H1 (cell line): ENCODE measurements at regions not wholly inside any gene's neighbourhood (a gene's known extent, or its start where the extent isn't known, plus 50 kb on each side); places are given as distances from the start of the nearest gene placed in this dataset.

Source experiments
- CTCF ChIA-PET: fragments of 300-600 bp; sonication (Branson Sonifier 250); formaldehyde crosslinking; loops from one replicate; lab custom pipeline; 2021; ENCODE audit not compliant: partially characterized antibody; lab: Charles Lee
- POLR2A ChIA-PET: fragments of 300-600 bp; sonication (Branson Sonifier 250); formaldehyde crosslinking; loops from one replicate; lab custom pipeline; 2021; ENCODE audit warnings: inconsistent platforms; ENCODE audit not compliant: partially characterized antibody; lab: Charles Lee
- DNase-seq, 2 experiments: peaks; one replicate each; pipeline versions ENCODE4 v3.0.0 to v3.0.0-alpha.2; 2010 to 2022; ENCODE audit warnings: low spot score in 2 of 2, low read depth in 1 of 2, mixed read lengths in 1 of 2
- FAIRE-seq: peaks from 2 replicates; lab custom pipeline; 2011; peaks lifted over from hg19 to GRCh38; lab: Jason Lieb, UNC
- H2AFZ ChIP-seq: 2 replicates; pipeline ENCODE4 v1.8.1; 2012; ENCODE audit warnings: low read length, inconsistent platforms
- H2AK5ac ChIP-seq: 2 replicates; pipeline ENCODE4 v1.6.1; 2013; ENCODE audit warnings: low read depth, low read length
- H2BK120ac ChIP-seq: replicated peaks from 2 replicates; pipeline ENCODE3; 2013; ENCODE audit warnings: low read depth, low read length, inconsistent platforms
- H2BK12ac ChIP-seq: 2 replicates; pipeline ENCODE4 v1.6.1; 2013; ENCODE audit warnings: low read depth, low read length
- H2BK15ac ChIP-seq: 2 replicates; pipeline ENCODE4 v1.6.1; 2013; ENCODE audit warnings: low read length
- H2BK20ac ChIP-seq: 2 replicates; pipeline ENCODE4 v1.6.1; 2013; ENCODE audit warnings: low read length
- H2BK5ac ChIP-seq: 2 replicates; pipeline ENCODE4 v1.6.1; 2013; ENCODE audit warnings: low read depth, low read length
- H3K14ac ChIP-seq: 2 replicates; pipeline ENCODE4 v1.6.1; 2013; ENCODE audit warnings: inconsistent platforms; ENCODE audit not compliant: insufficient read length
- H3K18ac ChIP-seq: 2 replicates; pipeline ENCODE4 v1.6.1; 2013; ENCODE audit warnings: low read length; ENCODE audit errors: extremely low read depth
- H3K23ac ChIP-seq: 2 replicates; pipeline ENCODE4 v1.6.1; 2013; ENCODE audit warnings: inconsistent platforms; ENCODE audit not compliant: insufficient read length
- H3K23me2 ChIP-seq: 2 replicates; pipeline ENCODE4 v1.6.1; 2013; ENCODE audit warnings: low read depth, low read length
- H3K27ac ChIP-seq: 2 replicates; pipeline ENCODE4 v1.6.1; 2011; ENCODE audit warnings: low read depth, low read length, inconsistent platforms
- H3K27me3 ChIP-seq, 4 experiments: replicated peaks in 1 of 4; 1 replicate in 1 of 4; 2 replicates in 3 of 4; pipeline versions ENCODE4 v1.6.1 to v1.8.1; 2011 to 2013; ENCODE audit warnings: low read length in 3 of 4, mild to moderate bottlenecking in 3 of 4, inconsistent platforms in 2 of 4, mixed read lengths in 2 of 4, moderate library complexity in 1 of 4; ENCODE audit not compliant: control insufficient read depth in 3 of 4, insufficient read depth in 3 of 4; ENCODE audit errors: extremely low read depth in 1 of 4
- H3K36me3 ChIP-seq, 4 experiments: 2 replicates each; pipeline versions ENCODE4 v1.6.1 to v1.8.1; 2011 to 2013; ENCODE audit warnings: mild to moderate bottlenecking in 4 of 4, low read length in 3 of 4, moderate library complexity in 2 of 4, control low read depth in 1 of 4, inconsistent platforms in 1 of 4; ENCODE audit not compliant: insufficient read depth in 4 of 4, control insufficient read depth in 2 of 4
- H3K4ac ChIP-seq: replicated peaks from 2 replicates; pipeline ENCODE3; 2013; ENCODE audit warnings: low read length, low read depth, mixed read lengths, inconsistent platforms; ENCODE audit not compliant: insufficient read length
- H3K4me1 ChIP-seq, 4 experiments: replicated peaks in 1 of 4; 1 replicate in 1 of 4; 2 replicates in 3 of 4; pipeline versions ENCODE4 v1.6.1 to v1.8.1; 2011 to 2013; ENCODE audit warnings: low read length in 3 of 4, inconsistent platforms in 2 of 4, mixed read lengths in 1 of 4; ENCODE audit not compliant: insufficient read depth in 4 of 4, control insufficient read depth in 3 of 4
- H3K4me2 ChIP-seq, 2 experiments: 2 replicates each; pipeline versions ENCODE4 v1.6.1 to v1.8.1; 2011 to 2013; ENCODE audit warnings: low read depth in 2 of 2, low read length in 2 of 2, control low read depth in 1 of 2, inconsistent platforms in 1 of 2, mild to moderate bottlenecking in 1 of 2; ENCODE audit not compliant: insufficient read depth in 1 of 2
- H3K4me3 ChIP-seq, 4 experiments: fragments of 200-600, 300-600 bp in 1 of 4; sonication (generic), shearing (Covaris generic), sonication (Bioruptor Twin) in 1 of 4; 2 replicates each; pipeline versions ENCODE4 v1.5.1 to v1.8.1; 2011 to 2016; ENCODE audit warnings: low read length in 4 of 4, low read depth in 3 of 4, control low read depth in 2 of 4, inconsistent platforms in 2 of 4, mild to moderate bottlenecking in 2 of 4, mixed read lengths in 1 of 4, moderate library complexity in 1 of 4; ENCODE audit not compliant: insufficient read depth in 2 of 4; ENCODE audit errors: extremely low read depth in 1 of 4
- H3K56ac ChIP-seq: replicated peaks from 2 replicates; pipeline ENCODE3; 2013; ENCODE audit warnings: low read depth, mild to moderate bottlenecking, mixed read lengths, low read length, inconsistent platforms; ENCODE audit not compliant: insufficient read length
- H3K79me1 ChIP-seq: 2 replicates; pipeline ENCODE4 v1.6.1; 2013; ENCODE audit warnings: low read depth, low read length, control low read depth
- H3K79me2 ChIP-seq, 2 experiments: 2 replicates each; pipeline versions ENCODE4 v1.6.1 to v1.8.1; 2012 to 2013; ENCODE audit warnings: low read length in 2 of 2, mild to moderate bottlenecking in 2 of 2, inconsistent platforms in 1 of 2; ENCODE audit not compliant: insufficient read depth in 2 of 2, control insufficient read depth in 1 of 2
- H3K9ac ChIP-seq, 4 experiments: replicated peaks in 1 of 4; 1 replicate in 1 of 4; 2 replicates in 3 of 4; pipeline versions ENCODE4 v1.6.1 to v1.8.1; 2011 to 2013; ENCODE audit warnings: low read depth in 3 of 4, low read length in 3 of 4, control low read depth in 2 of 4, mild to moderate bottlenecking in 2 of 4, moderate library complexity in 2 of 4, inconsistent platforms in 1 of 4; ENCODE audit errors: extremely low read depth in 1 of 4
- H3K9me3 ChIP-seq, 2 experiments: 2 replicates each; pipeline versions ENCODE4 v1.6.1 to v1.8.1; 2012 to 2013; ENCODE audit warnings: mild to moderate bottlenecking in 2 of 2, moderate library complexity in 2 of 2, control low read depth in 1 of 2, inconsistent platforms in 1 of 2, low read depth in 1 of 2, low read length in 1 of 2, mixed read lengths in 1 of 2; ENCODE audit not compliant: insufficient read depth in 2 of 2
- H4K20me1 ChIP-seq, 2 experiments: replicated peaks in 1 of 2; 2 replicates each; pipeline versions ENCODE3 to v1.8.1; 2011 to 2013; ENCODE audit warnings: inconsistent platforms in 2 of 2, low read length in 2 of 2, mild to moderate bottlenecking in 1 of 2; ENCODE audit not compliant: insufficient read depth in 2 of 2, control insufficient read depth in 1 of 2
- H4K5ac ChIP-seq: 2 replicates; pipeline ENCODE4 v1.6.1; 2013; ENCODE audit warnings: low read length, low read depth, mixed read lengths, inconsistent platforms; ENCODE audit not compliant: insufficient read length
- H4K8ac ChIP-seq: 2 replicates; pipeline ENCODE4 v1.8.0; 2013; ENCODE audit warnings: mild to moderate bottlenecking, moderate library complexity, low read length, inconsistent platforms; ENCODE audit not compliant: insufficient read depth; ENCODE audit errors: extremely low read depth
- H4K91ac ChIP-seq: replicated peaks from 2 replicates; pipeline ENCODE3; 2013; ENCODE audit warnings: low read length, mixed read lengths, inconsistent platforms; ENCODE audit not compliant: insufficient read length
- CHD2 ChIP-seq: IDR thresholded peaks from 2 replicates; pipeline ENCODE4 v1.6.1; 2012; ENCODE audit warnings: low read length, improper control_type of control experiment
- CTCF ChIP-seq, 3 experiments: IDR thresholded peaks; 1 replicate in 2 of 3; 2 replicates in 1 of 3; pipeline versions ENCODE4 v1.5.1 to v1.6.1; 2011; ENCODE audit warnings: low read length in 3 of 3, mild to moderate bottlenecking in 3 of 3, inconsistent platforms in 2 of 3, low read depth in 1 of 3, moderate library complexity in 1 of 3; ENCODE audit not compliant: insufficient read depth in 1 of 3; ENCODE audit errors: control extremely low read depth in 1 of 3
- GTF2F1 ChIP-seq: IDR thresholded peaks from 2 replicates; pipeline ENCODE4 v1.6.1; 2012; ENCODE audit warnings: low read depth, low read length, improper control_type of control experiment, borderline replicate concordance
- HDAC6 ChIP-seq: IDR thresholded peaks from one replicate; pipeline ENCODE4 v1.7.1; 2012; ENCODE audit warnings: low read depth, mild to moderate bottlenecking, inconsistent platforms, low read length, moderate library complexity
- JUN ChIP-seq: IDR thresholded peaks from 2 replicates; pipeline ENCODE4 v1.6.1; 2011; ENCODE audit warnings: low read depth, mild to moderate bottlenecking, improper control_type of control experiment, low read length
- KDM5A ChIP-seq: fragments of 200-600 bp; IDR thresholded peaks from 2 replicates; pipeline ENCODE4 v1.7.1; 2012; ENCODE audit warnings: mild to moderate bottlenecking, low read length, inconsistent platforms, mixed read lengths
- TCF12 ChIP-seq: IDR thresholded peaks from 2 replicates; pipeline ENCODE4 v1.6.1; 2011; ENCODE audit warnings: low read depth, mild to moderate bottlenecking, low read length
- WGBS, 2 experiments: shearing (Covaris generic) in 1 of 2; methylation state at CpG; one replicate each; pipeline versions ENCODE4 v1.1.6 to v1.1.7; 2013 to 2015; ENCODE audit warnings: low lambda C conversion rate in 2 of 2, mixed read lengths in 2 of 2, inconsistent platforms in 1 of 2, low coverage in 1 of 2, missing lambda C conversion rate in 1 of 2; ENCODE audit not compliant: insufficient replicate concordance in 2 of 2, insufficient coverage in 1 of 2, insufficient read length in 1 of 2; ENCODE audit errors: extremely low coverage in 1 of 2, missing lambda C conversion rate in 1 of 2; 5-methylcytosine and 5-hydroxymethylcytosine counted together
- TF ChIP-seq, protein P1 (sequence below): IDR thresholded peaks from 2 replicates; pipeline ENCODE4 v1.6.1; 2011; ENCODE audit warnings: low read length, improper control_type of control experiment

GRCh38 chr18:3358310-3358709, 91.7 kb upstream of the TGIF1 start:
- Histone ChIP-seq H3K4me3 (no peak overlapping the region), H4K5ac (no peak overlapping the region), H3K4me1 (peaks cover 0 to 6% (median 0%) of the 10 kb centered on the region in 4 experiments; a peak in 2 of 7 replicates), H2AFZ (no peak overlapping the region), H3K56ac (no peak overlapping the region), H3K18ac (no peak overlapping the region), H3K23me2 (no peaks in the 10 kb centered on the region), H3K14ac (no peak overlapping the region), H3K79me1 (no peaks in the 10 kb centered on the region), H3K4me2 (no peak overlapping the region), H3K23ac (no peak overlapping the region), H2BK5ac (no peak overlapping the region), H2AK5ac (no peak overlapping the region), H3K9me3 (no peaks in the 10 kb centered on the region), H3K36me3 (no peaks in the 10 kb centered on the region), H3K27ac (no peak overlapping the region), H2BK120ac (no peak overlapping the region), H4K8ac (no peak overlapping the region), H4K20me1 (no peaks in the 10 kb centered on the region), H4K91ac (no peak overlapping the region), H3K79me2 (no peaks in the 10 kb centered on the region), H2BK20ac (no peak overlapping the region), H2BK15ac (no peak overlapping the region), H3K9ac (no peak overlapping the region), H2BK12ac (no peak overlapping the region), H3K4ac (no peak overlapping the region), H3K27me3 (no peaks in the 10 kb centered on the region)
- WGBS, 2 experiments = 88% methylated on average over 6 of the region's 6 CpGs; no CpG with 5 or more reads in 1 of the 2 experiments
- ChIA-PET CTCF (interaction anchor here (0.7 to 2.0 kb wide), 3 partner anchors 30 to 308 kb away, joined by 3 to 5 read pairs (median 3); no protein-coding TSS in a partner anchor), POLR2A (no interaction called here)
- FAIRE-seq (no peak), DNase-seq (no peak)
- no peak for TF ChIP-seq KDM5A
- no peak for TF ChIP-seq HDAC6
- TF ChIP-seq TCF12 = no peak
- TF ChIP-seq CHD2 = no peak
- no peak for TF ChIP-seq GTF2F1
- TF ChIP-seq JUN = no peak
- TF ChIP-seq, protein P1, sequence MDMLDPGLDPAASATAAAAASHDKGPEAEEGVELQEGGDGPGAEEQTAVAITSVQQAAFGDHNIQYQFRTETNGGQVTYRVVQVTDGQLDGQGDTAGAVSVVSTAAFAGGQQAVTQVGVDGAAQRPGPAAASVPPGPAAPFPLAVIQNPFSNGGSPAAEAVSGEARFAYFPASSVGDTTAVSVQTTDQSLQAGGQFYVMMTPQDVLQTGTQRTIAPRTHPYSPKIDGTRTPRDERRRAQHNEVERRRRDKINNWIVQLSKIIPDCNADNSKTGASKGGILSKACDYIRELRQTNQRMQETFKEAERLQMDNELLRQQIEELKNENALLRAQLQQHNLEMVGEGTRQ = no peak
- TF ChIP-seq CTCF (IDR thresholded peaks at IDR 0.05; ENCODE audit: control extremely low read depth in 1 of 3, insufficient read depth in 1 of 3, low read depth in 1 of 3, low read length in 3 of 3) = no peak
